Subcutaneous abdominal adipose tissue (tissue), 5 donors: ENCODE measurements at regions not wholly inside any gene's neighbourhood (a gene's known extent, or its start where the extent isn't known, plus 50 kb on each side); places are given as distances from the start of the nearest gene placed in this dataset.
"Not testable (repeated sequence)": the region's sequence is repeated elsewhere in the genome, so short reads cannot be mapped to it uniquely, and the experiment has no call there.

Source experiments
- H3K27ac ChIP-seq: one replicate; pipeline ENCODE4 v1.7.0; 2013; ENCODE audit warnings: low read depth, mild to moderate bottlenecking, inconsistent platforms, low read length, moderate library complexity
- H3K27me3 ChIP-seq, 5 donors: one replicate each; pipeline ENCODE4 v1.7.0; 2013; ENCODE audit warnings: low read length in 5 of 5, inconsistent platforms in 1 of 5; ENCODE audit not compliant: control insufficient read depth in 5 of 5, insufficient read depth in 4 of 5
- H3K36me3 ChIP-seq, 5 donors: one replicate each; pipeline ENCODE4 v1.7.0; 2013; ENCODE audit warnings: low read length in 5 of 5; ENCODE audit not compliant: control insufficient read depth in 5 of 5, insufficient read depth in 5 of 5
- H3K4me1 ChIP-seq, 5 donors: one replicate each; pipeline ENCODE4 v1.7.0; 2013; ENCODE audit warnings: low read length in 5 of 5, mild to moderate bottlenecking in 3 of 5, moderate library complexity in 1 of 5; ENCODE audit not compliant: control insufficient read depth in 5 of 5, insufficient read depth in 5 of 5
- H3K4me3 ChIP-seq, 5 donors: one replicate each; pipeline ENCODE4 v1.7.0; 2013; ENCODE audit warnings: low read length in 5 of 5, low read depth in 1 of 5
- H3K9ac ChIP-seq, 5 donors: one replicate each; pipeline ENCODE4 v1.7.0; 2013; ENCODE audit warnings: low read length in 5 of 5, mild to moderate bottlenecking in 4 of 5, moderate library complexity in 3 of 5
- H3K9me3 ChIP-seq, 5 donors: one replicate each; pipeline ENCODE4 v1.7.0; 2013; ENCODE audit warnings: low read length in 5 of 5; ENCODE audit not compliant: control insufficient read depth in 5 of 5
- donor health status: healthy.
- donor health status: healthy.
- donor health status: healthy.
- donor health status: healthy.
- donor health status: healthy.

GRCh38 chr10:78599122-78599853, 469.5 kb upstream of the ZMIZ1 start:
- H3K36me3 ChIP-seq: no peaks in the 10 kb centered on the region
- no peak overlapping the region for H3K4me3 ChIP-seq
- no peaks in the 10 kb centered on the region for H3K4me1 ChIP-seq

GRCh38 chr10:78600121-78600665, 468.6 kb upstream of the ZMIZ1 start:
- no peak overlapping the region for H3K4me3 ChIP-seq
- H3K4me1 ChIP-seq: no peaks in the 10 kb centered on the region
- no peaks in the 10 kb centered on the region for H3K36me3 ChIP-seq
- peaks cover 0 to 2% (median 0%) of the 10 kb centered on the region in 5 donors for H3K27me3 ChIP-seq
- no peak overlapping the region for H3K9ac ChIP-seq
- H3K27ac ChIP-seq: no peak overlapping the region
- no peaks in the 10 kb centered on the region for H3K9me3 ChIP-seq

More at GRCh38 chr10:78599122-78599853, 469.5 kb upstream of the ZMIZ1 start:
- Histone ChIP-seq H3K27ac (no peak overlapping the region), H3K9me3 (no peaks in the 10 kb centered on the region), H3K27me3 (peaks cover 0 to 2% (median 0%) of the 10 kb centered on the region in 5 donors), H3K9ac (no peak overlapping the region)

- H3K9me3 ChIP-seq: no peaks in the 10 kb centered on the region
- peaks cover 0 to 2% (median 0%) of the 10 kb centered on the region in 5 donors for H3K27me3 ChIP-seq
- no peak overlapping the region for H3K9ac ChIP-seq
- H3K36me3 ChIP-seq: no peaks in the 10 kb centered on the region
- H3K27ac ChIP-seq: no peak overlapping the region
- H3K4me1 ChIP-seq: no peaks in the 10 kb centered on the region
- no peak overlapping the region for H3K4me3 ChIP-seq
Measured at GRCh38 chr10:78600740-78601139, 468.0 kb upstream of the ZMIZ1 start.

- no peaks in the 10 kb centered on the region for H3K4me1 ChIP-seq
- no peak overlapping the region for H3K27ac ChIP-seq
- H3K27me3 ChIP-seq: peaks cover 0 to 2% (median 0%) of the 10 kb centered on the region in 5 donors
- H3K9ac ChIP-seq: no peak overlapping the region
- no peaks in the 10 kb centered on the region for H3K9me3 ChIP-seq
- no peak overlapping the region for H3K4me3 ChIP-seq
- H3K36me3 ChIP-seq: no peaks in the 10 kb centered on the region
Measured at GRCh38 chr10:78602201-78602932, 466.4 kb upstream of the ZMIZ1 start.

GRCh38 chr10:78604286-78604685, 464.5 kb upstream of the ZMIZ1 start:
- H3K27me3 ChIP-seq: no peaks in the 10 kb centered on the region
- H3K4me1 ChIP-seq: no peaks in the 10 kb centered on the region
- H3K36me3 ChIP-seq: no peaks in the 10 kb centered on the region
- H3K27ac ChIP-seq: no peak overlapping the region
- H3K9me3 ChIP-seq: peaks cover 0 to 6% (median 5%) of the 10 kb centered on the region in 5 donors
- H3K9ac ChIP-seq: no peak overlapping the region
- H3K4me3 ChIP-seq: no peak overlapping the region

- H3K4me1 ChIP-seq: no peaks in the 10 kb centered on the region
- H3K4me3 ChIP-seq: no peak overlapping the region
- H3K27me3 ChIP-seq: no peaks in the 10 kb centered on the region
Measured at GRCh38 chr10:78604721-78605120, 464.0 kb upstream of the ZMIZ1 start.

GRCh38 chr10:78605800-78606350, 462.9 kb upstream of the ZMIZ1 start:
- Histone ChIP-seq H3K27me3 (no peaks in the 10 kb centered on the region), H3K36me3 (no peaks in the 10 kb centered on the region), H3K4me1 (no peaks in the 10 kb centered on the region), H3K9me3 (peaks cover 2 to 11% (median 5%) of the 10 kb centered on the region in 5 donors), H3K9ac (no peak overlapping the region), H3K27ac (no peak overlapping the region), H3K4me3 (no peak overlapping the region)

More at GRCh38 chr10:78604721-78605120, 464.0 kb upstream of the ZMIZ1 start:
- no peaks in the 10 kb centered on the region for H3K36me3 ChIP-seq
- H3K27ac ChIP-seq: no peak overlapping the region
- no peak overlapping the region for H3K9ac ChIP-seq
- peaks cover 0 to 6% (median 5%) of the 10 kb centered on the region in 5 donors for H3K9me3 ChIP-seq

- H3K4me3 ChIP-seq, H3K36me3 ChIP-seq, H3K4me1 ChIP-seq, H3K9ac ChIP-seq, H3K27ac ChIP-seq, H3K27me3 ChIP-seq: not testable (repeated sequence)
- H3K9me3 ChIP-seq: peaks cover 2 to 11% (median 5%) of the 10 kb centered on the region in 5 donors
Measured at GRCh38 chr10:78606766-78607165, 462.0 kb upstream of the ZMIZ1 start.

GRCh38 chr10:78609976-78610375, 458.8 kb upstream of the ZMIZ1 start:
- H3K4me3 ChIP-seq: no peak overlapping the region
- no peak overlapping the region for H3K9ac ChIP-seq
- H3K9me3 ChIP-seq: peaks cover 2 to 11% (median 5%) of the 10 kb centered on the region in 5 donors
- no peaks in the 10 kb centered on the region for H3K4me1 ChIP-seq
- no peaks in the 10 kb centered on the region for H3K27me3 ChIP-seq
- no peak overlapping the region for H3K27ac ChIP-seq
- no peaks in the 10 kb centered on the region for H3K36me3 ChIP-seq

GRCh38 chr10:78613132-78613531, 455.6 kb upstream of the ZMIZ1 start:
- Histone ChIP-seq H3K4me3 (no peak overlapping the region), H3K27ac (no peak overlapping the region), H3K27me3 (peaks cover 0 to 2% (median 0%) of the 10 kb centered on the region in 5 donors), H3K36me3 (no peaks in the 10 kb centered on the region), H3K4me1 (no peaks in the 10 kb centered on the region), H3K9me3 (peaks cover 2 to 11% (median 5%) of the 10 kb centered on the region in 5 donors), H3K9ac (no peak overlapping the region)
